SIG-M5 (cell line): ENCODE measurements at regions not wholly inside any gene's neighbourhood (a gene's known extent, or its start where the extent isn't known, plus 50 kb on each side); places are given as distances from the start of the nearest gene placed in this dataset.

Experiments used
- DNase-seq: peaks from one replicate; lab custom pipeline; 2025; lab: John Stamatoyannopoulos, UW

DNA sequence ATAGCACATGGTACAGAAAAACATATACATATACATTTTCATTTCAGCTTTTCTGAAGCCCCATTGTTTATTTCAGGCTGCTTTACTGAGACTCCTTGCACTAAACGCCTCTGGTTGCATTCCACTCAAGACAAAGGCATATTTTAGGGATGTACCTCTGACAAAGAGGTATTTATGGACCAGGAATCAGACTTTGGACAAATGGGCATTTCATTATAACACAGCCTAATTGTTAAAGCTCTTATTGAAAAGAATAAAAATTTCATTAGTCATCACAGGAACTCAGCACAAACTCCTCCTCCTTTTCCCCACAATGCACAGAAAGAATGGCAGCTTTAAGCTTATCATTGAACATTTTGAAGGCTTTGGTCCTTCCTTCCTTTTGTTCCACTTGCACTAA, 62.9 kb upstream of the UGT8 start:
- DNase-seq: no peak

- no peak for DNase-seq
These were observed 61.3 kb upstream of the UGT8 start for GRCh38 chr4:114537352-114537751.

GRCh38 chr4:114538012-114538617, 60.5 kb upstream of the UGT8 start:
- DNase-seq: no peak

GRCh38 chr4:114539985-114540384, 58.6 kb upstream of the UGT8 start:
- no peak for DNase-seq

DNA sequence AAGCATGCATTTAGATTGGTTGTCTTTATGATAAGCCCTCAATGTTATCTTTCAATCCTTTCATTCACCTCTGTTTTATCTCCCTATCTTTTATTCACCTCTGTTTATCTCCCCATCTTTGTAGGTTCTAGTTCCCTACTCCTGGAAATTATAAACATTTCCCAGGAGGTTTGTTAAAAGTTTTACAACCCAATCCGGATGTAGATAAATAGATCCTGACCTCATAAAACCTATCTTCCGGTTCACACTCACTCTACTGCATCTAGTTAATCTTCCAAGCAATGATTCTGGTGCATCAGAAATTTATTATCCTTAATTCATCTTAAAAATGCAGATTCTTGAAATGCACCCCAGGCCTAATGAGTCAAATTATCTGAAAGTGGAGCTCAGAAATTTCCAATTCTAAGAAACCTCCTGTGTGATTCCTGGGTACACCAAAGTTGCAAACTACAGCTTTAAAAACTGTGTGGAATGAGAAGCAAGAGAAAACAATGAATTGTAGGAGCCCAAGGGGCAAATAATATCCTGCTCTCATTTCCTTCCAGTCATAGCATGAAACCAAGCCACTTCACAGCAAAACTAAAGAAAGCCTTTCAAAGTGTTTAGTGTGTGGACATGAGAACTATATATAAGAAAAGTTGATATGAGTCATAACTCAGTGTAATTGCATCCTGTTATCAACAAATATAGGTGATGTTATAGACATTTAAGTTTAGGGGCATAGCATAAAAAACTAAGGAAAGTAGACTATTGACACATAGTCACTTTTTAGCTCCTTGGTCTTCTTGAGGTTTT, 51.1 kb upstream of the UGT8 start:
- DNase-seq: no peak
